Fibroblast of skin of back (primary cell): ENCODE measurements at regions not wholly inside any gene's neighbourhood (a gene's known extent, or its start where the extent isn't known, plus 50 kb on each side); places are given as distances from the start of the nearest gene placed in this dataset.
"Not testable (repeated sequence)": the region's sequence is repeated elsewhere in the genome, so short reads cannot be mapped to it uniquely, and the experiment has no call there.

ENCODE experiments used
- DNase-seq: peaks from one replicate; pipeline ENCODE4 v3.0.0-alpha.2; 2013

- no peak for DNase-seq
Measured at GRCh38 chr10:23493711-23494110, 54.8 kb downstream of the OTUD1 start.

GRCh38 chr10:23496727-23497126 is 57.9 kb downstream of the OTUD1 start:
- DNase-seq: no peak

GRCh38 chr10:23499372-23500132 is 60.7 kb downstream of the OTUD1 start:
- DNase-seq: no peak

GRCh38 chr10:23505797-23506465 is 67.1 kb downstream of the OTUD1 start:
- no peak for DNase-seq

GRCh38 chr10:23512355-23513058 is 73.6 kb downstream of the OTUD1 start:
- peak; percentile 60 for DNase-seq

GRCh38 chr10:23513621-23514020 is 74.7 kb downstream of the OTUD1 start:
- DNase-seq: not testable (repeated sequence)

GRCh38 chr10:23514321-23514720 is 75.4 kb downstream of the OTUD1 start:
- no peak for DNase-seq

GRCh38 chr10:23516530-23516929 is 77.7 kb downstream of the OTUD1 start:
- DNase-seq: peak; percentile 4

GRCh38 chr10:23517155-23517554 is 78.3 kb downstream of the OTUD1 start:
- DNase-seq: no peak

GRCh38 chr10:23521735-23522134 is 82.9 kb downstream of the OTUD1 start:
- DNase-seq: no peak

- DNase-seq: peak; percentile 7
Measured at GRCh38 chr10:23522345-23522744, 83.5 kb downstream of the OTUD1 start.

GRCh38 chr10:23523251-23523650 is 84.4 kb downstream of the OTUD1 start:
- DNase-seq: no peak

GRCh38 chr10:23525406-23525805 is 86.5 kb downstream of the OTUD1 start:
- peak; percentile 2 for DNase-seq

- no peak for DNase-seq
Measured at GRCh38 chr10:23528419-23528818, 89.5 kb downstream of the OTUD1 start.

- no peak for DNase-seq
Measured at GRCh38 chr10:23529625-23530024, 90.8 kb downstream of the OTUD1 start.

GRCh38 chr10:23530079-23530478 is 91.2 kb downstream of the OTUD1 start:
- DNase-seq: peak; percentile 16

GRCh38 chr10:23533212-23533611 is 94.3 kb downstream of the OTUD1 start:
- DNase-seq: no peak

GRCh38 chr10:23534326-23534725 is 95.5 kb downstream of the OTUD1 start:
- no peak for DNase-seq

- DNase-seq: no peak
Measured at GRCh38 chr10:23534761-23535160, 95.9 kb downstream of the OTUD1 start.

- DNase-seq: no peak
Measured at GRCh38 chr10:23535381-23535780, 96.5 kb downstream of the OTUD1 start.

GRCh38 chr10:23538968-23539367 is 100.1 kb downstream of the OTUD1 start:
- DNase-seq: no peak

- DNase-seq: no peak
Measured at GRCh38 chr10:23540401-23541030, 101.6 kb downstream of the OTUD1 start.
